ENCODE measurements at regions not wholly inside any gene's neighbourhood (a gene's known extent, or its start where the extent isn't known, plus 50 kb on each side); places are given as distances from the start of the nearest gene placed in this dataset.

DNA sequence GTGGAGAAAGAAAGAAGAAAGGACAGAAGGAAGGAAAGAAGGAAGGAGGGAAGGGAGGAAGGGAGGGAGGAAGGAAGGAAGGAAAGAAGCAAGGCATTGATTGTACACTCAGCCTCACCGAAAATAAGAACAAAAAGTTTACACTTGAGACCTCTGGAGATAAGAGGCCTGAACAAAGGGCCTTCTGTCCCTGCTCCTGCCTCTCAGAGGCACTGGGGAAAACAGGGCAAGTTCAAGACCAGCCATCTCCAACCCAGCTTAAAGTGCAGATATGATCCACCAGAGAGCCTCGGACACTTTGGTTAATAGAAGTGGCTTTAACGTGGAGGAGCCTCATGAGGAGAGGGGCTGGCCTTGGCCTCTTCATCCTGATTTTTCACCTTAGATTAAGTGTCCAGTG is 582.9 kb upstream of the PPP2R3A start:
- Histone ChIP-seq H3K4me1 (ENCODE audit: low read length) (no peaks in the 10 kb centered on the region), H3K4me3 (ENCODE audit: low read length) (no peak overlapping the region), H3K4me2 (ENCODE audit: low read length) (no peak overlapping the region), H3K79me2 (ENCODE audit: low read length) (no peaks in the 10 kb centered on the region), H3K9me3 (ENCODE audit: insufficient read depth, low read length) (no peaks in the 10 kb centered on the region), H3K27me3 (ENCODE audit: low read depth, low read length) (peaks cover 11% of the 10 kb centered on the region), H3K36me3 (replicated peaks; ENCODE audit: low read depth, low read length) (no peaks in the 10 kb centered on the region), H3K27ac (ENCODE audit: low read length) (no peak overlapping the region), H4K20me1 (ENCODE audit: insufficient read depth, low read length) (no peaks in the 10 kb centered on the region), H3K9ac (ENCODE audit: low read length) (no peak overlapping the region), H2AFZ (ENCODE audit: low read depth, low read length) (no peak overlapping the region)
- no peak for TF ChIP-seq EZH2phosphoT487 (IDR thresholded peaks at IDR 0.05; ENCODE audit: low read depth)
- TF ChIP-seq CTCF (IDR thresholded peaks at IDR 0.05; ENCODE audit: low read depth, low read length): no peak

DNA sequence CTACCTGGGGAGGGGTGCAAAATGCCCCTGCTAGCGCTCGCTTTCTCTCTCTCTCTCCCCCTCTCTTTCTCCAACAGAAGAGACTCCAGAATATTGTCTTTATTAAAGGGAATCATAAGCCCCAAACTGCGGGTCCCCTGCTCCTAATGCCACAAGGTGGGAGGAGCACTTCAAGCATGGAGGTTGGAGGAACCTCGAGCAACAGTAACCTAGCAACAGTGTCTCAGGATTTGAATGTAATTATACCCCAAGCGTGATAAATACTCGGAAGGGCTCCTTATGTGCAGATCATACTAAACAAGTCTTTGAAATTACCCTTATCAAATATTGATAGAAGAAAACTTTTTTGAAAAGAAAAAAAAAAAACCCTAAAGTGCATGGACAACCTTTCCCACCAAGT is 582.2 kb upstream of the PPP2R3A start:
- no peak overlapping the region for H3K27ac ChIP-seq (ENCODE audit: low read length)
- TF ChIP-seq EZH2phosphoT487 (IDR thresholded peaks at IDR 0.05; ENCODE audit: low read depth) (no peak), CTCF (IDR thresholded peaks at IDR 0.05; ENCODE audit: low read depth, low read length) (no peak)
- no peaks in the 10 kb centered on the region for H3K4me1 ChIP-seq (ENCODE audit: low read length)
- H3K4me3 ChIP-seq (ENCODE audit: low read length): no peak overlapping the region
- H3K79me2 ChIP-seq (ENCODE audit: low read length): no peaks in the 10 kb centered on the region
- H4K20me1 ChIP-seq (ENCODE audit: insufficient read depth, low read length): no peaks in the 10 kb centered on the region
- no peaks in the 10 kb centered on the region for H3K36me3 ChIP-seq (replicated peaks; ENCODE audit: low read depth, low read length)
- H3K9ac ChIP-seq (ENCODE audit: low read length): no peak overlapping the region
- H3K9me3 ChIP-seq (ENCODE audit: insufficient read depth, low read length): no peaks in the 10 kb centered on the region
- H3K27me3 ChIP-seq (ENCODE audit: low read depth, low read length): peaks cover 11% of the 10 kb centered on the region
- no peak overlapping the region for H3K4me2 ChIP-seq (ENCODE audit: low read length)
- H2AFZ ChIP-seq (ENCODE audit: low read depth, low read length): no peak overlapping the region

- no peaks in the 10 kb centered on the region for H3K36me3 ChIP-seq (replicated peaks; ENCODE audit: low read depth, low read length)
- no peak overlapping the region for H3K27ac ChIP-seq (ENCODE audit: low read length)
- no peaks in the 10 kb centered on the region for H3K9me3 ChIP-seq (ENCODE audit: insufficient read depth, low read length)
- H3K79me2 ChIP-seq (ENCODE audit: low read length): no peaks in the 10 kb centered on the region
- H3K27me3 ChIP-seq (ENCODE audit: low read depth, low read length): 0 out of 2 replicates have a peak, but pooled peaks cover 8% of the 10 kb centered on the region
- H3K4me1 ChIP-seq (ENCODE audit: low read length): no peaks in the 10 kb centered on the region
- H2AFZ ChIP-seq (ENCODE audit: low read depth, low read length): no peak overlapping the region
- no peak overlapping the region for H3K9ac ChIP-seq (ENCODE audit: low read length)
- H4K20me1 ChIP-seq (ENCODE audit: insufficient read depth, low read length): no peaks in the 10 kb centered on the region
- H3K4me3 ChIP-seq (ENCODE audit: low read length): no peak overlapping the region
- no peak overlapping the region for H3K4me2 ChIP-seq (ENCODE audit: low read length)
- no peak for TF ChIP-seq EZH2phosphoT487 (IDR thresholded peaks at IDR 0.05; ENCODE audit: low read depth)
- no peak for TF ChIP-seq CTCF (IDR thresholded peaks at IDR 0.05; ENCODE audit: low read depth, low read length)
These were observed 573.4 kb upstream of the PPP2R3A start for GRCh38 chr3:135392151-135392550.

- Histone ChIP-seq H3K4me1 (ENCODE audit: low read length) (no peaks in the 10 kb centered on the region), H3K9me3 (ENCODE audit: insufficient read depth, low read length) (no peaks in the 10 kb centered on the region), H3K36me3 (replicated peaks; ENCODE audit: low read depth, low read length) (no peaks in the 10 kb centered on the region), H4K20me1 (ENCODE audit: insufficient read depth, low read length) (no peaks in the 10 kb centered on the region), H3K4me3 (ENCODE audit: low read length) (no peak overlapping the region), H3K9ac (ENCODE audit: low read length) (no peak overlapping the region), H3K27ac (ENCODE audit: low read length) (no peak overlapping the region), H2AFZ (ENCODE audit: low read depth, low read length) (no peak overlapping the region), H3K4me2 (ENCODE audit: low read length) (no peak overlapping the region), H3K27me3 (ENCODE audit: low read depth, low read length) (0 out of 2 replicates have a peak, but pooled peaks cover 8% of the 10 kb centered on the region), H3K79me2 (ENCODE audit: low read length) (no peaks in the 10 kb centered on the region)
- TF ChIP-seq EZH2phosphoT487 (IDR thresholded peaks at IDR 0.05; ENCODE audit: low read depth): no peak
- no peak for TF ChIP-seq CTCF (IDR thresholded peaks at IDR 0.05; ENCODE audit: low read depth, low read length)
These were observed 572.4 kb upstream of the PPP2R3A start for GRCh38 chr3:135393159-135393558.
